Non-pigmented ciliary epithelial cell (primary cell): ENCODE measurements at regions not wholly inside any gene's neighbourhood (a gene's known extent, or its start where the extent isn't known, plus 50 kb on each side); places are given as distances from the start of the nearest gene placed in this dataset.
"Not testable (repeated sequence)": the region's sequence is repeated elsewhere in the genome, so short reads cannot be mapped to it uniquely, and the experiment has no call there.

Source experiments
- DNase-seq: peaks from one replicate; pipeline ENCODE4 v3.0.0-alpha.2; 2010; ENCODE audit warnings: low read depth

- no peak for DNase-seq
Observed at GRCh38 chr4:64821219-64821976, 412.1 kb upstream of the TECRL start.

- DNase-seq = no peak
Observed at GRCh38 chr4:64814616-64815015, 405.4 kb upstream of the TECRL start.

GRCh38 chr4:64807821-64808220 is 398.6 kb upstream of the TECRL start:
- DNase-seq = no peak

- DNase-seq = no peak
Observed at GRCh38 chr4:64799751-64800150, 390.5 kb upstream of the TECRL start.

- not testable (repeated sequence) for DNase-seq
Observed at GRCh38 chr4:64798828-64799227, 389.6 kb upstream of the TECRL start.

- DNase-seq = no peak
Observed at GRCh38 chr4:64796581-64796980, 387.3 kb upstream of the TECRL start.

- peak; percentile 66 for DNase-seq
Observed at GRCh38 chr4:64784125-64784524, 374.9 kb upstream of the TECRL start.

GRCh38 chr4:64781737-64782326 is 372.6 kb upstream of the TECRL start:
- no peak for DNase-seq

- no peak for DNase-seq
Observed at GRCh38 chr4:64780664-64781063, 371.4 kb upstream of the TECRL start.

- DNase-seq = no peak
Observed at GRCh38 chr4:64777286-64777685, 368.0 kb upstream of the TECRL start.

GRCh38 chr4:64776820-64777219 is 367.6 kb upstream of the TECRL start:
- DNase-seq = no peak

- peak; percentile 26 for DNase-seq
Observed at GRCh38 chr4:64774626-64775025, 365.4 kb upstream of the TECRL start.

GRCh38 chr4:64771149-64771548 is 361.9 kb upstream of the TECRL start:
- DNase-seq = no peak

- no peak for DNase-seq
Observed at GRCh38 chr4:64767547-64767946, 358.3 kb upstream of the TECRL start.

GRCh38 chr4:64766565-64766964 is 357.3 kb upstream of the TECRL start:
- DNase-seq = no peak

GRCh38 chr4:64756016-64756415 is 346.8 kb upstream of the TECRL start:
- peak; percentile 11 for DNase-seq

- no peak for DNase-seq
Observed at GRCh38 chr4:64747919-64748715, 338.9 kb upstream of the TECRL start.

GRCh38 chr4:64738240-64738639 is 329.0 kb upstream of the TECRL start:
- DNase-seq = no peak

- DNase-seq = not testable (repeated sequence)
Observed at GRCh38 chr4:64737854-64738138, 328.5 kb upstream of the TECRL start.

GRCh38 chr4:64737026-64737853 is 328.0 kb upstream of the TECRL start:
- no peak for DNase-seq

- DNase-seq = no peak
Observed at GRCh38 chr4:64729561-64729960, 320.3 kb upstream of the TECRL start.

GRCh38 chr4:64727960-64728359 is 318.7 kb upstream of the TECRL start:
- no peak for DNase-seq
